Loucy (cell line): ENCODE measurements at regions not wholly inside any gene's neighbourhood (a gene's known extent, or its start where the extent isn't known, plus 50 kb on each side); places are given as distances from the start of the nearest gene placed in this dataset.

Source experiments
- EZH2phosphoT487 ChIP-seq: fragments of 200-600 bp; IDR thresholded peaks from 2 replicates; pipeline ENCODE4 v1.6.1; 2018; ENCODE audit warnings: antibody characterized with exemption, mild to moderate bottlenecking, moderate library complexity, borderline replicate concordance
- TF ChIP-seq, protein P1 (sequence below): fragments of 200-600 bp; sonication (generic); conservative IDR thresholded peaks from 2 replicates; pipeline ENCODE4 v1.5.1; 2014; ENCODE audit warnings: mild to moderate bottlenecking, antibody characterized with exemption, low read length

GRCh38 chr9:13648676-13649075, 369.2 kb upstream of the MPDZ start:
- TF ChIP-seq, protein P1, sequence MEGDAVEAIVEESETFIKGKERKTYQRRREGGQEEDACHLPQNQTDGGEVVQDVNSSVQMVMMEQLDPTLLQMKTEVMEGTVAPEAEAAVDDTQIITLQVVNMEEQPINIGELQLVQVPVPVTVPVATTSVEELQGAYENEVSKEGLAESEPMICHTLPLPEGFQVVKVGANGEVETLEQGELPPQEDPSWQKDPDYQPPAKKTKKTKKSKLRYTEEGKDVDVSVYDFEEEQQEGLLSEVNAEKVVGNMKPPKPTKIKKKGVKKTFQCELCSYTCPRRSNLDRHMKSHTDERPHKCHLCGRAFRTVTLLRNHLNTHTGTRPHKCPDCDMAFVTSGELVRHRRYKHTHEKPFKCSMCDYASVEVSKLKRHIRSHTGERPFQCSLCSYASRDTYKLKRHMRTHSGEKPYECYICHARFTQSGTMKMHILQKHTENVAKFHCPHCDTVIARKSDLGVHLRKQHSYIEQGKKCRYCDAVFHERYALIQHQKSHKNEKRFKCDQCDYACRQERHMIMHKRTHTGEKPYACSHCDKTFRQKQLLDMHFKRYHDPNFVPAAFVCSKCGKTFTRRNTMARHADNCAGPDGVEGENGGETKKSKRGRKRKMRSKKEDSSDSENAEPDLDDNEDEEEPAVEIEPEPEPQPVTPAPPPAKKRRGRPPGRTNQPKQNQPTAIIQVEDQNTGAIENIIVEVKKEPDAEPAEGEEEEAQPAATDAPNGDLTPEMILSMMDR: no peak
- no peak for TF ChIP-seq EZH2phosphoT487
